HCT116 (cell line): ENCODE measurements at regions not wholly inside any gene's neighbourhood (a gene's known extent, or its start where the extent isn't known, plus 50 kb on each side); places are given as distances from the start of the nearest gene placed in this dataset.

ENCODE experiments used
- CEBPB ChIP-seq: IDR thresholded peaks from 2 replicates; pipeline ENCODE4 v1.6.1; 2012; ENCODE audit warnings: low read depth
- MAX ChIP-seq: IDR thresholded peaks from 2 replicates; pipeline ENCODE4 v1.6.1; 2012
- POLR2A ChIP-seq: IDR thresholded peaks from 2 replicates; pipeline ENCODE4 v1.7.0; 2011; ENCODE audit warnings: borderline replicate concordance; ENCODE audit not compliant: insufficient read depth, insufficient read length; ENCODE audit errors: extremely low read depth
- POLR2AphosphoS5 ChIP-seq: IDR thresholded peaks from 2 replicates; pipeline ENCODE4 v1.6.1; 2011; ENCODE audit warnings: mild to moderate bottlenecking, low read depth, low read length, moderate library complexity
- SIN3A ChIP-seq: IDR thresholded peaks from 2 replicates; pipeline ENCODE4 v1.6.1; 2012; ENCODE audit warnings: low read depth
- YY1 ChIP-seq: IDR thresholded peaks from 2 replicates; pipeline ENCODE4 v1.6.1; 2011; ENCODE audit warnings: low read length, low read depth, moderate library complexity, mild to moderate bottlenecking; ENCODE audit not compliant: insufficient replicate concordance; ENCODE audit errors: extremely low read depth
- ZNF274 ChIP-seq: fragments of 200-500 bp; sonication (Bioruptor generic); IDR thresholded peaks from 2 replicates; pipeline ENCODE4 v1.6.1; 2014; ENCODE audit warnings: mild to moderate bottlenecking, low read depth, low read length, inconsistent platforms
- TF ChIP-seq, protein P1 (sequence below), 3 experiments: fragments of 200-600 bp in 1 of 3; sonication (generic) in 1 of 3; IDR thresholded peaks in 2 of 3; conservative IDR thresholded peaks in 1 of 3; 2 replicates each; pipeline ENCODE4 v1.5.1; 2012 to 2017; ENCODE audit warnings: low read depth in 2 of 3, low read length in 2 of 3, antibody characterized with exemption in 1 of 3, borderline replicate concordance in 1 of 3, control low read depth in 1 of 3, mild to moderate bottlenecking in 1 of 3, mixed read lengths in 1 of 3, mixed run types in 1 of 3, moderate library complexity in 1 of 3; ENCODE audit not compliant: insufficient read depth in 1 of 3

DNA sequence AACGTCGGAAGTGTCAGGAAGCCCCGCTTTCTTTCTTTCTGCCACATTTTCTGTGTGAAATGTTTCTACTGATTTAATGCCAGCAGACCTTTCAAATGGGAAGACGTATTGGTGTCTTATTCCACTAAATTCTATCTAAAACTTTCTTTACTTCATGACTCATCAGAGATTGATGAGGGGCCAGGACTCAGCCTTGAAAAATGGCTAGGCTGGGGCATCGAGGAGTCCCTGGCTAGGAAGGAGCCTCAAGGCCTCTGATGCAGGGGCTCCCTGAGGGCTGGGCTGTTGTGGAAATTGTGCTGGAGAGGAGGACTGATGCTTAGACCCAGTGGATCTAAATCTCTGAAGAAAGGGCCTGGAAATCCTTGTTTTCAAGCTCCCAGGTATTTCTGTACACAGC is 192.8 kb upstream of the PDE10A start:
- TF ChIP-seq, protein P1, sequence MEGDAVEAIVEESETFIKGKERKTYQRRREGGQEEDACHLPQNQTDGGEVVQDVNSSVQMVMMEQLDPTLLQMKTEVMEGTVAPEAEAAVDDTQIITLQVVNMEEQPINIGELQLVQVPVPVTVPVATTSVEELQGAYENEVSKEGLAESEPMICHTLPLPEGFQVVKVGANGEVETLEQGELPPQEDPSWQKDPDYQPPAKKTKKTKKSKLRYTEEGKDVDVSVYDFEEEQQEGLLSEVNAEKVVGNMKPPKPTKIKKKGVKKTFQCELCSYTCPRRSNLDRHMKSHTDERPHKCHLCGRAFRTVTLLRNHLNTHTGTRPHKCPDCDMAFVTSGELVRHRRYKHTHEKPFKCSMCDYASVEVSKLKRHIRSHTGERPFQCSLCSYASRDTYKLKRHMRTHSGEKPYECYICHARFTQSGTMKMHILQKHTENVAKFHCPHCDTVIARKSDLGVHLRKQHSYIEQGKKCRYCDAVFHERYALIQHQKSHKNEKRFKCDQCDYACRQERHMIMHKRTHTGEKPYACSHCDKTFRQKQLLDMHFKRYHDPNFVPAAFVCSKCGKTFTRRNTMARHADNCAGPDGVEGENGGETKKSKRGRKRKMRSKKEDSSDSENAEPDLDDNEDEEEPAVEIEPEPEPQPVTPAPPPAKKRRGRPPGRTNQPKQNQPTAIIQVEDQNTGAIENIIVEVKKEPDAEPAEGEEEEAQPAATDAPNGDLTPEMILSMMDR (IDR thresholded peaks at IDR 0.05 in 2 of 3, conservative IDR thresholded peaks at IDR 0.05 in 1 of 3; ENCODE audit: borderline replicate concordance in 1 of 3, insufficient read depth in 1 of 3, low read depth in 2 of 3, low read length in 2 of 3): no peak
- TF ChIP-seq YY1 (no peak), POLR2A (no peak), ZNF274 (no peak), POLR2AphosphoS5 (no peak), MAX (no peak), CEBPB (no peak), SIN3A (no peak)
